Prostate gland (tissue), 2 donors: ENCODE measurements at regions not wholly inside any gene's neighbourhood (a gene's known extent, or its start where the extent isn't known, plus 50 kb on each side); places are given as distances from the start of the nearest gene placed in this dataset.

ENCODE experiments used
- DNase-seq: peaks from one replicate; pipeline ENCODE4 v3.0.0-alpha.2; 2019; ENCODE audit warnings: low spot score
- H3K27ac ChIP-seq, 2 donors: fragments of 200-600 bp; sonication (generic); 2 replicates each; pipeline ENCODE4 v1.5.1; 2017 to 2019
- H3K27me3 ChIP-seq: fragments of 200-600 bp; sonication (generic); replicated peaks from 2 replicates; pipeline ENCODE4 v1.5.1; 2019; ENCODE audit not compliant: insufficient read depth
- H3K36me3 ChIP-seq, 2 donors: fragments of 200-600 bp; sonication (generic); 1 replicate in 1 of 2; 2 replicates in 1 of 2; pipeline versions ENCODE4 v1.5.1 to v1.8.1; 2017 to 2019
- H3K4me1 ChIP-seq: fragments of 200-600 bp; sonication (generic); replicated peaks from 2 replicates; pipeline ENCODE4 v1.5.1; 2019
- H3K4me3 ChIP-seq, 2 donors: fragments of 200-600 bp; sonication (generic); 2 replicates each; pipeline ENCODE4 v1.5.1; 2017 to 2019
- H3K9me3 ChIP-seq: fragments of 200-600 bp; sonication (generic); 2 replicates; pipeline ENCODE4 v1.5.1; 2017
- POLR2A ChIP-seq: fragments of 450-650 bp; IDR thresholded peaks from one replicate; pipeline ENCODE4 v1.6.1; 2016; ENCODE audit warnings: antibody characterized with exemption, mild to moderate bottlenecking
- POLR2AphosphoS5 ChIP-seq: sonication (generic); formaldehyde crosslinking; IDR thresholded peaks from one replicate; pipeline ENCODE4 v1.6.1; 2017; ENCODE audit warnings: antibody characterized with exemption
- WGBS: methylation state at CpG from one replicate; pipeline ENCODE4 v1.1.5; 2018; 5-methylcytosine and 5-hydroxymethylcytosine counted together
- intact Hi-C: fragments of 100-400 bp; cut with DNase I; formaldehyde crosslinking; loops from one replicate; pipeline ENCODE4 v1.14.2; 2022
- TF ChIP-seq, protein P1 (sequence below), 4 experiments: fragments of 200-600 bp in 2 of 4; fragments of 450-650 bp in 2 of 4; sonication (generic) in 2 of 4; IDR thresholded peaks; 1 replicate in 3 of 4; 2 replicates in 1 of 4; pipeline ENCODE4 v1.5.1; 2016 to 2019; ENCODE audit warnings: antibody characterized with exemption in 4 of 4, mild to moderate bottlenecking in 2 of 4, moderate library complexity in 2 of 4

DNA sequence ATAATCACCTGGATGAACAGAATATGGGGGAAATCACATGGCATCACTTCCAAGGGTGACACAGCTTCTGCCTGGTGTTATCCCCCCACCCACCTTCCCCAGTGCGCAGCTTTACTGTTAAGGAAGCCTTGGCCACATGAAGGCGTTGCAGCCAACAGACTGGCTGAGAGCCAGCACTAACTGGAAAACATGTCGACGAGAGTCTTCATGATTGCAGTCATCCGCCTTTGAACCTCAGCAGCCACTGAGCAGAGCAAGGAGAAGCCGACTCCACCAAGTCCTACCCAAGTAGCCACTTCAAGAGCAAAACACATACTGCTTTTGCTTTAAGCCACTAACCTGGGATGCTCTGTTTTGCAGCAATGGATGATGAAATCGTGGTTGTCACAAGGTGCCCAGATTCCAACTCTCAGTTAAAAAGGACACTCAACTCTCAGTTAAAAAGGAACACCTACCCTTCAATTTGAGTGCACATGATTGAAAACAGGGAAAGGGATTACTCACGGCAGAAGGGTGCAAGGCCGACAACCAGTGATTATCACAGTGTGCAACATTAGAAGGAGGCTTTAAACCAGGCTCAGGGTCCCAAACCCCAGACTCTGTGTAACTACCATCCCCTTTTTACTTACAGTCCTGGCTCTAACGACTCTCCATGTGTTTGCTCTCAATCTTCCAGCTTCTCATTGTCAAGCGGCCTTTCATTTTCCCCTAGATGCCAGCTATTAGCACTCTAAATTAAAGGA is 149.1 kb downstream of the KLF12 start:
- Histone ChIP-seq H3K27ac (no peak overlapping the region), H3K4me3 (no peak overlapping the region), H3K4me1 (no peaks in the 10 kb centered on the region), H3K9me3 (no peaks in the 10 kb centered on the region), H3K27me3 (no peaks in the 10 kb centered on the region), H3K36me3 (no peaks in the 10 kb centered on the region)
- TF ChIP-seq POLR2A = no peak
- TF ChIP-seq, protein P1, sequence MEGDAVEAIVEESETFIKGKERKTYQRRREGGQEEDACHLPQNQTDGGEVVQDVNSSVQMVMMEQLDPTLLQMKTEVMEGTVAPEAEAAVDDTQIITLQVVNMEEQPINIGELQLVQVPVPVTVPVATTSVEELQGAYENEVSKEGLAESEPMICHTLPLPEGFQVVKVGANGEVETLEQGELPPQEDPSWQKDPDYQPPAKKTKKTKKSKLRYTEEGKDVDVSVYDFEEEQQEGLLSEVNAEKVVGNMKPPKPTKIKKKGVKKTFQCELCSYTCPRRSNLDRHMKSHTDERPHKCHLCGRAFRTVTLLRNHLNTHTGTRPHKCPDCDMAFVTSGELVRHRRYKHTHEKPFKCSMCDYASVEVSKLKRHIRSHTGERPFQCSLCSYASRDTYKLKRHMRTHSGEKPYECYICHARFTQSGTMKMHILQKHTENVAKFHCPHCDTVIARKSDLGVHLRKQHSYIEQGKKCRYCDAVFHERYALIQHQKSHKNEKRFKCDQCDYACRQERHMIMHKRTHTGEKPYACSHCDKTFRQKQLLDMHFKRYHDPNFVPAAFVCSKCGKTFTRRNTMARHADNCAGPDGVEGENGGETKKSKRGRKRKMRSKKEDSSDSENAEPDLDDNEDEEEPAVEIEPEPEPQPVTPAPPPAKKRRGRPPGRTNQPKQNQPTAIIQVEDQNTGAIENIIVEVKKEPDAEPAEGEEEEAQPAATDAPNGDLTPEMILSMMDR (IDR thresholded peaks at IDR 0.05) = no peak
- 85% methylated on average over 11 of the region's 11 CpGs for WGBS
- intact Hi-C loops = no loop called here
- DNase-seq = no peak

DNA sequence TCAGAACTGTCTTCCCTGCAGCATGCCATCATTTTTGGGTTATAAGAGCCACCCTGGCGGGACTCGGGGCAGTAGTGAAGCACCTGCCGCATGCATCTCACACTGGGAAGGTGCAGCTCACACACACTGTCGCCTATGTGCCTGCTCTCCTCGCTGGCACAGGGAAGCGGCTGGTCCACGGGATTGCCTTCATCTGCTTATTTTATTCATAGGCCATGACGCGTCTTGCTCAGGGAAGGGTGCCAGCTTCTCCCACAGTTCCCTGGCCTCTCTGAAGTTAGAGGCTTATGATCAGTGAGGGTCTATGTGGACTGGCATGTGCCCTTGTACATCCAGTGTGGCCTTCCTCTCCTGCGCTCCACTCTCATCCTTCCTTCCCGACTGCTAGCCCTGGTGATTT is 150.0 kb downstream of the KLF12 start:
- DNase-seq = no peak
- TF ChIP-seq POLR2AphosphoS5 (no peak), POLR2A (no peak)
- TF ChIP-seq, protein P1 (IDR thresholded peaks at IDR 0.05) = no peak
- Histone ChIP-seq H3K9me3 (no peaks in the 10 kb centered on the region), H3K4me3 (no peak overlapping the region), H3K27ac (no peak overlapping the region), H3K36me3 (no peaks in the 10 kb centered on the region), H3K4me1 (no peaks in the 10 kb centered on the region), H3K27me3 (no peaks in the 10 kb centered on the region)
- 81% methylated on average over 11 of the region's 11 CpGs for WGBS
- intact Hi-C loops = no loop called here

DNA sequence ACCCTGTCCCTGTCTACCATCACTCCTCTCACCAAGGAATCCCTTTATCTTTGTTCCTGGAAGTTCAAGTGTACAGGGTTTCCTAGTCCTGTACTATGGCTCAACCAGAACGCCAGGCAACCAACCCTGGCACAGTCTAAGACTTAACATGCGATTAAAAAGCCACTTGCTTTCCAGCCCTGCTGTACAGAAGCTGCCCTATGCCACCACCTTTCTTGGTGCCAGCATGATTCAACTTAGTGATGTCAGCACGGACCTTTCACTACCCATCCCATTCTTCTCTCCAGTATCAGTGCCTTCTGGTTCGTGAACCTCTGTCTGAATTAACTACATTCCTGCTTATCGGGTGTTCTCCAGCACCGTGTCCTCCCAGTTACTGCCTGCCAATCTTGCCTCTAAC is 151.1 kb downstream of the KLF12 start:
- Histone ChIP-seq H3K36me3 (no peaks in the 10 kb centered on the region), H3K4me3 (no peak overlapping the region), H3K27me3 (no peaks in the 10 kb centered on the region), H3K4me1 (no peaks in the 10 kb centered on the region), H3K9me3 (no peaks in the 10 kb centered on the region), H3K27ac (no peak overlapping the region)
- no peak for DNase-seq
- WGBS = 80% methylated on average over 6 of the region's 6 CpGs
- intact Hi-C loops = no loop called here
- TF ChIP-seq, protein P1 (IDR thresholded peaks at IDR 0.05) = no peak
- TF ChIP-seq POLR2A = no peak

DNA sequence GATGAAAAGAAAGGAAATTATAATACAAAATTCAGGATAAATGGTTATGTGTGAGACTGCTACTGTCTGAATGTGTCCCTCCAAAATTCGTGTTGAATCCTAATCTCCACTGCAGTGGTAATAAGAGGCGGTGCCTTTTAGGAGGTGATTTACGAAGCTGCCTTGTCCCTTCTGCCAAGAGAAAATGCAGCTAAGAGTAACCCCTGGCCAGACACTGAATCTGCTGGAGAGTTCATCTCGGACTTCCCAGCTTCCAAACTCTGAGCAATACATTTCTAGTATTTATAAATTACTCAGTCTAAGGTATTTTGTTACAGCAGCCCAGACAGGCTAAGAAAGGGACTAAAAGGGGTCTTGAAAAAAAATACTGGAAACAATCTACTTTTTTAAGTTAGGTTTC is 152.6 kb downstream of the KLF12 start:
- Histone ChIP-seq H3K27ac (no peak overlapping the region), H3K4me3 (no peak overlapping the region), H3K9me3 (no peaks in the 10 kb centered on the region), H3K36me3 (no peaks in the 10 kb centered on the region), H3K27me3 (no peaks in the 10 kb centered on the region), H3K4me1 (no peaks in the 10 kb centered on the region)
- TF ChIP-seq POLR2AphosphoS5 (no peak), POLR2A (no peak)
- TF ChIP-seq, protein P1 (IDR thresholded peaks at IDR 0.05) = no peak
- WGBS = 57% methylated on average over 4 of the region's 4 CpGs
- no peak for DNase-seq
- intact Hi-C loops = no loop called here

DNA sequence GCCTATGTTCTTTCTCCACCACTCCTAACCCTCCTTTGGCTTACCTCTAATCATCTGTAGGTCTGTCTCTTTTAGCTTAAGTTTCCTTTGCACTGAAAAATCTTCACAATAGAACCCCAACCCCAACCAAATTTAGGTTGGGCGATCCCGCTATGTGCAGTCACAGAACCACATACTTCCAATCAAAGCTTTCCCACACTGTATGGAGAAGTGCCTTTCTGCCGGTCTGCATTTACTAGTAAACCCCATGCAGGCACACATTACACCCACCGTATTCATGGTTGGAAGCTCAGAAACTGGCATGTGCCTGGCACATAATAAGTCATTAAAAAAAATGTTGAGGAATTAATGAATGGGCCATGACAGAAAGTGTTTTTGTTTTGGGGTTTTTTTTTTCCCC is 158.4 kb downstream of the KLF12 start:
- no peaks in the 10 kb centered on the region for H3K4me1 ChIP-seq
- WGBS = 96% methylated on average over 4 of the region's 4 CpGs
- TF ChIP-seq, protein P1 (IDR thresholded peaks at IDR 0.05) = no peak
- TF ChIP-seq POLR2A (no peak), POLR2AphosphoS5 (no peak)
- no peaks in the 10 kb centered on the region for H3K27me3 ChIP-seq
- H3K27ac ChIP-seq = no peak overlapping the region
- no peak overlapping the region for H3K4me3 ChIP-seq
- DNase-seq = no peak
- intact Hi-C loops = no loop called here
- H3K36me3 ChIP-seq = no peaks in the 10 kb centered on the region
- no peaks in the 10 kb centered on the region for H3K9me3 ChIP-seq
